IPS-NIHi11 (cell line): ENCODE measurements at regions not wholly inside any gene's neighbourhood (a gene's known extent, or its start where the extent isn't known, plus 50 kb on each side); places are given as distances from the start of the nearest gene placed in this dataset.
"Not testable (repeated sequence)": the region's sequence is repeated elsewhere in the genome, so short reads cannot be mapped to it uniquely, and the experiment has no call there.

ENCODE experiments used
- DNase-seq: peaks from one replicate; pipeline ENCODE4 v3.0.0; 2012; ENCODE audit warnings: mixed read lengths, low spot score

GRCh38 chr2:8495189-8495989 is 186.5 kb upstream of the ID2 start:
- no peak for DNase-seq

- DNase-seq, result no peak
These were observed 185.8 kb upstream of the ID2 start for GRCh38 chr2:8496079-8496478.

GRCh38 chr2:8496617-8497016 is 185.2 kb upstream of the ID2 start:
- DNase-seq, result no peak

GRCh38 chr2:8498994-8499393 is 182.9 kb upstream of the ID2 start:
- no peak for DNase-seq

GRCh38 chr2:8500124-8501054 is 181.5 kb upstream of the ID2 start:
- no peak for DNase-seq

- DNase-seq, result no peak
These were observed 180.7 kb upstream of the ID2 start for GRCh38 chr2:8501061-8501720.

GRCh38 chr2:8502316-8502715 is 179.5 kb upstream of the ID2 start:
- no peak for DNase-seq

- DNase-seq, result no peak
These were observed 176.4 kb upstream of the ID2 start for GRCh38 chr2:8505311-8505920.

- DNase-seq, result no peak
These were observed 175.1 kb upstream of the ID2 start for GRCh38 chr2:8506746-8507145.

GRCh38 chr2:8508766-8509165 is 173.1 kb upstream of the ID2 start:
- DNase-seq, result no peak

GRCh38 chr2:8509621-8510020 is 172.2 kb upstream of the ID2 start:
- DNase-seq, result no peak

- DNase-seq, result not testable (repeated sequence)
These were observed 171.8 kb upstream of the ID2 start for GRCh38 chr2:8510055-8510454.

- DNase-seq, result no peak
These were observed 171.3 kb upstream of the ID2 start for GRCh38 chr2:8510519-8510918.

GRCh38 chr2:8511868-8512612 is 169.8 kb upstream of the ID2 start:
- DNase-seq, result no peak

GRCh38 chr2:8513601-8514273 is 168.1 kb upstream of the ID2 start:
- DNase-seq, result no peak

- DNase-seq, result no peak
These were observed 167.6 kb upstream of the ID2 start for GRCh38 chr2:8514274-8514662.

- DNase-seq, result no peak
These were observed 166.8 kb upstream of the ID2 start for GRCh38 chr2:8514796-8515758.

GRCh38 chr2:8515864-8516533 is 165.9 kb upstream of the ID2 start:
- no peak for DNase-seq

GRCh38 chr2:8517850-8518498 is 163.9 kb upstream of the ID2 start:
- no peak for DNase-seq
